ENCODE measurements at regions not wholly inside any gene's neighbourhood (a gene's known extent, or its start where the extent isn't known, plus 50 kb on each side); places are given as distances from the start of the nearest gene placed in this dataset.

GRCh38 chr2:180307096-180307495 is 300.0 kb upstream of the CWC22 start:
- H3K27ac ChIP-seq (ENCODE audit: low read length), result no peak overlapping the region
- H3K4me1 ChIP-seq (ENCODE audit: control insufficient read depth, insufficient read depth, low read length), result no peaks in the 10 kb centered on the region
- WGBS (ENCODE audit: insufficient coverage), result no CpG with 5 or more reads among the region's 1 CpG
- H3K4me3 ChIP-seq (ENCODE audit: low read length), result no peak overlapping the region
- DNase-seq, result no peak
- no peaks in the 10 kb centered on the region for H3K36me3 ChIP-seq (ENCODE audit: control insufficient read depth, insufficient read depth, low read length)
- H3K27me3 ChIP-seq (ENCODE audit: control insufficient read depth, insufficient read depth, low read length), result no peaks in the 10 kb centered on the region
- no peaks in the 10 kb centered on the region for H3K9me3 ChIP-seq (replicated peaks; ENCODE audit: control insufficient read depth, low read depth, low read length)

- no peaks in the 10 kb centered on the region for H3K9me3 ChIP-seq (replicated peaks; ENCODE audit: control insufficient read depth, low read depth, low read length)
- H3K27me3 ChIP-seq (ENCODE audit: control insufficient read depth, insufficient read depth, low read length), result no peaks in the 10 kb centered on the region
- DNase-seq, result no peak
- WGBS (ENCODE audit: insufficient coverage), result no CpG with 5 or more reads among the region's 2 CpGs
- H3K4me3 ChIP-seq (ENCODE audit: low read length), result no peak overlapping the region
- no peak overlapping the region for H3K27ac ChIP-seq (ENCODE audit: low read length)
- H3K4me1 ChIP-seq (ENCODE audit: control insufficient read depth, insufficient read depth, low read length), result no peaks in the 10 kb centered on the region
- no peaks in the 10 kb centered on the region for H3K36me3 ChIP-seq (ENCODE audit: control insufficient read depth, insufficient read depth, low read length)
Measured at GRCh38 chr2:180306346-180306745, 299.2 kb upstream of the CWC22 start.

DNA sequence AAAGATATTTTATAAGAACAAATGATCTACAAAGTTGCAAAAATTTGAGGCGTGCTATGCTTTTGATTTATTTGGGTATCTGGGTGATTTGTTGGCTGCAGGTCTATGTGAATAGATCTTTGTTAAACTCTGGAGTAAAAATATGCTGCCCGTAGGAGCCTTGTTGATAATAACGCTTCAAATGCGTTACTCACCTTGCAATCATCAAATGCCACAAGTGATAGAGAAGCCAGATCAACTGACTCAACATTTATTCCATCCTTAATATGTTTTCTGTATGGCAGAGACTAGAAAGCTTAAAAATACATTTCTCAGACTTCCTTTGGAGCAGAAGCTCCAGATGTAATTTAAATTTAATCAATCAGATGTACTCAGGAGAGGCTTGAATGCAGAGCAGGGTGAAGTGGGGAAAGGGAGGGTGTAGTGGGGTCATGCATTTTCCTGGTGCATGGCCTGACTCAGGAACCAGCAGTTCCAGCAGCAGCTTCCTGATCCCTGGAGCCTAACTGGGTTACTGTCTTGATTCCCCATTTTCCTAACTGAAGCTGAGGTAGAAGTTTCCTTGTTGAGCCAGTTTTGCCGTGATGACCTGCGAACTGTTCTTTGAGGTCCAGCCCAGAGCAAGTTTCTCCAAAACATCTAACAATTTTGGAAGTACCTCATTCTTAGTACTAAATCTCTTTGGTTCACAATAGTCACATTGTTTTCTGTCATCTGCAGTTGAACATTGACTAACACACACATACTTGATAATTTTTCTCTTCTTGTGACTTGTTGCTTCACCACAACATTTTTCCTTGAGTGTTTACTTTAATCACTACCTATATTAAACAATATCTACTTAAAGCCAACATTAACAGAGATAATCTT is 284.7 kb upstream of the CWC22 start:
- DNase-seq, result no peak
- WGBS (ENCODE audit: insufficient coverage), result 55% methylated on average over 2 of the region's 6 CpGs
- H3K9me3 ChIP-seq (replicated peaks; ENCODE audit: control insufficient read depth, low read depth, low read length), result no peaks in the 10 kb centered on the region
- H3K27ac ChIP-seq (ENCODE audit: low read length), result no peak overlapping the region
- H3K4me1 ChIP-seq (ENCODE audit: control insufficient read depth, insufficient read depth, low read length), result no peaks in the 10 kb centered on the region
- no peaks in the 10 kb centered on the region for H3K36me3 ChIP-seq (ENCODE audit: control insufficient read depth, insufficient read depth, low read length)
- no peaks in the 10 kb centered on the region for H3K27me3 ChIP-seq (ENCODE audit: control insufficient read depth, insufficient read depth, low read length)
- no peak overlapping the region for H3K4me3 ChIP-seq (ENCODE audit: low read length)

- peak; percentile 7 for DNase-seq
- Histone ChIP-seq H3K27me3 (ENCODE audit: control insufficient read depth, insufficient read depth, low read length) (no peaks in the 10 kb centered on the region), H3K4me1 (ENCODE audit: control insufficient read depth, insufficient read depth, low read length) (no peaks in the 10 kb centered on the region), H3K9me3 (replicated peaks; ENCODE audit: control insufficient read depth, low read depth, low read length) (no peaks in the 10 kb centered on the region), H3K36me3 (ENCODE audit: control insufficient read depth, insufficient read depth, low read length) (no peaks in the 10 kb centered on the region), H3K4me3 (ENCODE audit: low read length) (no peak overlapping the region), H3K27ac (ENCODE audit: low read length) (no peak overlapping the region)
- WGBS (ENCODE audit: insufficient coverage), result no CpG with 5 or more reads among the region's 2 CpGs
Measured at GRCh38 chr2:180291060-180291459, 284.0 kb upstream of the CWC22 start.

GRCh38 chr2:180289627-180290026 is 282.5 kb upstream of the CWC22 start:
- no peaks in the 10 kb centered on the region for H3K27me3 ChIP-seq (ENCODE audit: control insufficient read depth, insufficient read depth, low read length)
- no peak overlapping the region for H3K27ac ChIP-seq (ENCODE audit: low read length)
- no CpG with 5 or more reads among the region's 4 CpGs for WGBS (ENCODE audit: insufficient coverage)
- no peaks in the 10 kb centered on the region for H3K36me3 ChIP-seq (ENCODE audit: control insufficient read depth, insufficient read depth, low read length)
- H3K9me3 ChIP-seq (replicated peaks; ENCODE audit: control insufficient read depth, low read depth, low read length), result no peaks in the 10 kb centered on the region
- H3K4me3 ChIP-seq (ENCODE audit: low read length), result no peak overlapping the region
- no peak for DNase-seq
- H3K4me1 ChIP-seq (ENCODE audit: control insufficient read depth, insufficient read depth, low read length), result no peaks in the 10 kb centered on the region

DNA sequence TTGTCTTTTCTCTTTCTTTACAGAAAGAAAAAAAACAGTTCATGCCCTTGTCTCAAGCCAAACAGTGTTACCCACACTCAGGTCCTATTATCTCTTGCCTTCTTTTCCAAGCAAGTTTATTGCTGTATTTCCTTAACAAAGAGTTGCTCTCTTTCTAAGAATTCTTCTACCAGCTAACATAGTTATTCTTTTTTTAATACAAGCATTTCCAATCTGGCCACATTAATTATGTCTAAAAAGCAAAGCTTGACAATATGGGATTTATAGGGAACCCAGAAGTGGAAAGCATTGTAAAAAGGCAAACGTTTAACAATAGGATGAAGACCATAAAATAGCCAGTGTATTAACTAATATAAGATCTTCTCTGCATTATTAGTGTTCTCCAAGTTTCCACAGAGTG is 272.5 kb upstream of the CWC22 start:
- Histone ChIP-seq H3K9me3 (replicated peaks; ENCODE audit: control insufficient read depth, low read depth, low read length) (no peaks in the 10 kb centered on the region), H3K4me3 (ENCODE audit: low read length) (no peak overlapping the region), H3K27me3 (ENCODE audit: control insufficient read depth, insufficient read depth, low read length) (no peaks in the 10 kb centered on the region), H3K4me1 (ENCODE audit: control insufficient read depth, insufficient read depth, low read length) (no peaks in the 10 kb centered on the region), H3K27ac (ENCODE audit: low read length) (no peak overlapping the region), H3K36me3 (ENCODE audit: control insufficient read depth, insufficient read depth, low read length) (no peaks in the 10 kb centered on the region)
- WGBS (ENCODE audit: insufficient coverage), result no CpG with 5 or more reads among the region's 1 CpG
- no peak for DNase-seq

DNA sequence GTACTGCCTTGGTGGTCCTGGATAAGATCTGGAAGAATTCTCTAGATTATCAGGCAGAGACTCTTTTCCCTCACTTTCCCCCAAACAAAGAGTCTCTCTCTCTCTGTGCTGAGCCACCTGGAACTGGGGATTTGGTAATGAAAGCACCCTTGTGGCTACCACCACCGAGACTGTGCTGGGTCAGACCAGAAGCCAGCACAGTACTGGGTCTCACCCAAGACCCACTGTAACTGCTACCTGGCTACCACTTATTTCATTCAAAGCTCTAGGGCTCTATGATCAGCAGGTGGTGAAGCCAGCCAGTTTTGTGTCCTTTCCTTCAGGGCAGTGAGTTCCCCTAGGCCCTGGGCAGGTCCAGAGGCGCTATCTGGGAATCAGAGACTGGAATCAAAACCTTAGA is 269.6 kb upstream of the CWC22 start:
- no peak overlapping the region for H3K27ac ChIP-seq (ENCODE audit: low read length)
- DNase-seq, result no peak

DNA sequence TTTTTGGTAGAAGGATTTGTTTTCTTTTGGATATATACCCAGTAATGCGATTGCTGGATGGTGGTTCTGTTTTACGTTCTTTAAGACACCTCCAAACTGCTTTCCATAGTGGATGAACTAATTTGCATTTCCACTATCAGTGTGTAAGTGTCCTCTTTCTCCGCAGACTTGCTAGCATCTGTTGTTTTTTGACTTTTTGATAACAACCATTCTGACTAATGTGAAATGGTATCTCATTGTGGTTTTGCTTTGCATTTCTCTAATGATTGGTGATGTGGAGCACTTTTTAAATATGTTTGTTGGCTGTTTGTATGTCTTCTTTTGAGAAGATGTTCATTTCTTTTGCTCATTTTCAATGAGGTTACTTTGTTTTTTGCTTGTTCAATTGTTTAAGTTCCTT is 260.9 kb upstream of the CWC22 start:
- WGBS (ENCODE audit: insufficient coverage), result no CpG with 5 or more reads among the region's 3 CpGs
- no peaks in the 10 kb centered on the region for H3K4me1 ChIP-seq (ENCODE audit: control insufficient read depth, insufficient read depth, low read length)
- H3K4me3 ChIP-seq (ENCODE audit: low read length), result no peak overlapping the region
- H3K27me3 ChIP-seq (ENCODE audit: control insufficient read depth, insufficient read depth, low read length), result no peaks in the 10 kb centered on the region
- H3K36me3 ChIP-seq (ENCODE audit: control insufficient read depth, insufficient read depth, low read length), result no peaks in the 10 kb centered on the region
- H3K9me3 ChIP-seq (replicated peaks; ENCODE audit: control insufficient read depth, low read depth, low read length), result no peaks in the 10 kb centered on the region
- no peak for DNase-seq
- no peak overlapping the region for H3K27ac ChIP-seq (ENCODE audit: low read length)

More for the DNA sequence above, 269.6 kb upstream of the CWC22 start:
- H3K4me3 ChIP-seq (ENCODE audit: low read length), result no peak overlapping the region
- 73% methylated on average over 2 of the region's 2 CpGs for WGBS (ENCODE audit: insufficient coverage)
- no peaks in the 10 kb centered on the region for H3K4me1 ChIP-seq (ENCODE audit: control insufficient read depth, insufficient read depth, low read length)
- H3K27me3 ChIP-seq (ENCODE audit: control insufficient read depth, insufficient read depth, low read length), result no peaks in the 10 kb centered on the region
- no peaks in the 10 kb centered on the region for H3K36me3 ChIP-seq (ENCODE audit: control insufficient read depth, insufficient read depth, low read length)
- H3K9me3 ChIP-seq (replicated peaks; ENCODE audit: control insufficient read depth, low read depth, low read length), result no peaks in the 10 kb centered on the region

DNA sequence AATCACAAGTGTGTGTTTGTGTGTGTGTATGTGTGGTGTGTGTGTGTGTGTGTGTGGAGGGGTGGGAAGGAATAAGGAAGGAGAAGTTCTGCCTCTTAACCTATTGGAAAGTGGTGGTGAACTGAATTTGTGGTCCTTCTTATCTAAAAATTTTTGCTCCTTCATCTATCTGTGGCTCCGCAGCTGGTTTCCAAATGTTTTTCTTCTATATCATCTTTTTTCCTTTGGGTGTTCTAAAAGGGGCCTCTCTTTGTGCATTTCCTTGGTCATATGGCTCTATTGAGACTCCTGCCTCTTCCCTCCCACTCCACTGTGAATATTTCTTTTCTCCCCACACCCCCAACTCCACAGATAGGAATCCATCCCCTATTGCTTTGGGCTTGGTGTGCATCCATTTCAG is 254.9 kb upstream of the CWC22 start:
- WGBS (ENCODE audit: insufficient coverage), result no CpG with 5 or more reads among the region's 1 CpG
- H3K27me3 ChIP-seq (ENCODE audit: control insufficient read depth, insufficient read depth, low read length), result no peaks in the 10 kb centered on the region
- no peak for DNase-seq

DNA sequence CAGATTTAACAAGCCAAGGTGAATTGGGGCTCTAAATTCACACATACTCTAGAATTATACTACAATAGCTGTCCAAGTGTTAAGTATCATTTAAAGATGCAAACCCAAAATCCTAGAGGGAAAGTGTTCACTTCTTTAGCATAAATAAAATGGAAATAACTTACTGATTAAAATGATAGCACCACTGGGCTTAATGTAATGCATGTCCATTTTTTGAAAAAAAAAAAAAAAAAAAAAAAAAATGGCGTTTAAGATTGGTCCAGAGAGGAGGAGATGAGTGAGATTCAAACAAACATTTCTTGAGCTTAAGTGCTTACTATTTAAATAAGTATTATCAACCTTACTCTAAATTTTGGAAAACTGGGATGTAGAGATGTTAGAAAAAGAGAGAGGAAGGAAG is 251.5 kb upstream of the CWC22 start:
- H3K27ac ChIP-seq (ENCODE audit: low read length), result no peak overlapping the region
- no peaks in the 10 kb centered on the region for H3K4me1 ChIP-seq (ENCODE audit: control insufficient read depth, insufficient read depth, low read length)
- no peaks in the 10 kb centered on the region for H3K36me3 ChIP-seq (ENCODE audit: control insufficient read depth, insufficient read depth, low read length)
- no peaks in the 10 kb centered on the region for H3K9me3 ChIP-seq (replicated peaks; ENCODE audit: control insufficient read depth, low read depth, low read length)
- no peak for DNase-seq
- no peaks in the 10 kb centered on the region for H3K27me3 ChIP-seq (ENCODE audit: control insufficient read depth, insufficient read depth, low read length)
- no peak overlapping the region for H3K4me3 ChIP-seq (ENCODE audit: low read length)
- WGBS (ENCODE audit: insufficient coverage), result no CpG with 5 or more reads among the region's 1 CpG

More for the DNA sequence above, 254.9 kb upstream of the CWC22 start:
- Histone ChIP-seq H3K4me3 (ENCODE audit: low read length) (no peak overlapping the region), H3K36me3 (ENCODE audit: control insufficient read depth, insufficient read depth, low read length) (no peaks in the 10 kb centered on the region), H3K27ac (ENCODE audit: low read length) (no peak overlapping the region), H3K9me3 (replicated peaks; ENCODE audit: control insufficient read depth, low read depth, low read length) (no peaks in the 10 kb centered on the region), H3K4me1 (ENCODE audit: control insufficient read depth, insufficient read depth, low read length) (no peaks in the 10 kb centered on the region)
